AG09309 (cell line): ENCODE measurements at regions not wholly inside any gene's neighbourhood (a gene's known extent, or its start where the extent isn't known, plus 50 kb on each side); places are given as distances from the start of the nearest gene placed in this dataset.
A peak's percentile ranks its signal among the peaks of the same experiment; 100 is the strongest.

Experiments used
- DNase-seq: peaks from one replicate; pipeline ENCODE4 v3.0.0-alpha.2; 2010; ENCODE audit warnings: low read depth
- H3K4me3 ChIP-seq: 2 replicates; pipeline ENCODE4 v1.5.1; 2011; ENCODE audit warnings: mild to moderate bottlenecking, low read depth, low read length, moderate library complexity; ENCODE audit not compliant: control insufficient read depth
- TF ChIP-seq, protein P1 (sequence below): IDR thresholded peaks from 2 replicates; pipeline ENCODE4 v1.5.1; 2011; ENCODE audit warnings: mild to moderate bottlenecking, low read depth, low read length, inconsistent platforms; ENCODE audit not compliant: insufficient read depth, control insufficient read depth; ENCODE audit errors: missing control alignments

DNA sequence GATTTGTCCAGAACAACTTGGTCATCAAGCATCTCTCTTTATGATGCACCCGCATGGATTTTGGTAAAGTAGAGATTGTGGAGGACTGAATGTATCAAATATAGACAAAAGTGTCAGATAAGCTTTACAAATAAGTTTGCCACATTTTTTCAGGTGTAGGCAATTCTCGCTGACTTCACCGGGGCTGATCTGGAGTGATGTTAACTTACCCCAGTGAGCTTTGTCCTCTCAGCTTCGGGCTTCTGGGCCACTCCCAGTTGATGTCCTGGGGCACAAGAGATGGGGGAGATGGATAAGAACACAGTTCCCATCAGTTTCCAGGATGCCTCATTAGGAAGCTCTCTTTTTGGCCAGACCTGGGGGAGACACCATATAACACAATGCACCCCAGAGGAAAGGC lies 117.7 kb downstream of the ETS2 start:
- DNase-seq: no peak
- H3K4me3 ChIP-seq: no peak overlapping the region

DNA sequence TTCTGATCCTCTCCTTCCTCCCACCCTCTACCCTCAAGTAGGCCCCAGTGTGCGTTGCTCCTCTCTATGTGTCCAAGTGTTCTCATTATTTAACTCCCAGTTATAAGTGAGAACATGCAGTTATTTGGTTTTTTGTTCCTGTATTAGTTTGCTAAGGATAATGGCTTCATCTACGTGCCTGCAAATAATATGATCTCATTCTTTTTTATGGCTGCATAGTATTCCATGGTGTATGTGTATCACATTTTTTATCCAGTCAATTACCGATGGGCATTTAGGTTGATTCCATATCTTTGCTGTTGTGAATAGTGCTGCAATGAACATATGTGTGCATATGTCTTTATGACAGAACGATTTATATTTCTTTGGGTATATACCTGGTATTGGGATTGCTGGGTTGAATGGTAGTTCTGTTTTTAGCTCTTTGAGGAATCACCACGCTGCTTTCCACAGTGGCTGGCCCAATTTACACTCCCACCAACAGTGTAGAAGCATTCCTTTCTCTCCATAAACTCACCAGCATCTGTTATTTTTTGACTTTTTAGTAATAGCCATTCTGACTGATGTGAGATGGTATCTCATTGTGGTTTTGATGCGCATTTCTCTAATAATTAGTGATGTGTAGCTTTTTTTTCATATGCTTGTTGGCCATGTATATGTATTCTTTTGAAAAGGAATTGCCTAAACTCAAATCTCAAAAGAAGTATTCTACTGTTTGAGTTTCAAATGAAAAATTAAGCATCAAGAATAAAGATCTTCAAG lies 116.9 kb downstream of the ETS2 start:
- H3K4me3 ChIP-seq: no peak overlapping the region
- no peak for DNase-seq
- TF ChIP-seq, protein P1, sequence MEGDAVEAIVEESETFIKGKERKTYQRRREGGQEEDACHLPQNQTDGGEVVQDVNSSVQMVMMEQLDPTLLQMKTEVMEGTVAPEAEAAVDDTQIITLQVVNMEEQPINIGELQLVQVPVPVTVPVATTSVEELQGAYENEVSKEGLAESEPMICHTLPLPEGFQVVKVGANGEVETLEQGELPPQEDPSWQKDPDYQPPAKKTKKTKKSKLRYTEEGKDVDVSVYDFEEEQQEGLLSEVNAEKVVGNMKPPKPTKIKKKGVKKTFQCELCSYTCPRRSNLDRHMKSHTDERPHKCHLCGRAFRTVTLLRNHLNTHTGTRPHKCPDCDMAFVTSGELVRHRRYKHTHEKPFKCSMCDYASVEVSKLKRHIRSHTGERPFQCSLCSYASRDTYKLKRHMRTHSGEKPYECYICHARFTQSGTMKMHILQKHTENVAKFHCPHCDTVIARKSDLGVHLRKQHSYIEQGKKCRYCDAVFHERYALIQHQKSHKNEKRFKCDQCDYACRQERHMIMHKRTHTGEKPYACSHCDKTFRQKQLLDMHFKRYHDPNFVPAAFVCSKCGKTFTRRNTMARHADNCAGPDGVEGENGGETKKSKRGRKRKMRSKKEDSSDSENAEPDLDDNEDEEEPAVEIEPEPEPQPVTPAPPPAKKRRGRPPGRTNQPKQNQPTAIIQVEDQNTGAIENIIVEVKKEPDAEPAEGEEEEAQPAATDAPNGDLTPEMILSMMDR: no peak

More for the DNA sequence above, 117.7 kb downstream of the ETS2 start:
- TF ChIP-seq, protein P1: no peak

- H3K4me3 ChIP-seq: no peak overlapping the region
- DNase-seq: no peak
- TF ChIP-seq, protein P1: no peak
Measured at GRCh38 chr21:38921511-38922251, 116.0 kb downstream of the ETS2 start.

GRCh38 chr21:38920631-38921398 lies 115.1 kb downstream of the ETS2 start:
- peak; percentile 50 for DNase-seq
- H3K4me3 ChIP-seq: no peak overlapping the region
- TF ChIP-seq, protein P1: no peak

DNA sequence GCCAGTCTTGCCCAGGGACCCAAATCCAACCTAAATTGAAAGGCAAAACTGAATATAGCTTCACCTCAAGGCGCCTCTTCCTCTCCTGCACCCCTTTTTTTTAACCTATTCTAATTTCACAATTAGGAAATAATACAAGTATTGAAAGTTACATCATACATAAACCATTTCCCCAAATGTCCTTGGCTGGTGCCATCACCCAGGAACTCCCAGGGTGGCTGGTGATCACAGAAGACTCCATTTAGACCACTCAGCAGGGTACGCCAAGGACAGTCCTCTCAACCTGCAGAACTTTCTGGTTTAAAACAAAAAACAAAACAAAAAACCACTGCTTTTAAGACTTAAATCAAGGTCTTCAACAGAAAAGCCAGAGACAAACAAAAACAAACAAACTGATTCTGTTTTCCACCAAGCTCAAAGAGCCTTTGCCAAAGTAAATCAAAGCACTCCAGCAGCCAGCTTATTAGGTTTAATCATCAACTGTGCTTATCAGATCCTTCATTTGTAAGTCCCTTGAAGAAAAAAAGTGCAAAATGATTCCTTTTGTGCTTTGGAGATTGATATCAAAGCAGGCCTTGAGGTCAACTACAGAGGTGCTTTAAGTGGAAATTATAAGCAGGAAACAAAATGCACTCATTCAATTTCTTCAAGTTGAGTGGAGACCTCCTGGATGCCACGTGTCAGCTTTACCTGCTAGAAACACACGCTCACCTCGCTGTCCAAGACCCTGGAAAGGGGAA lies 113.0 kb downstream of the ETS2 start:
- DNase-seq: no peak
- TF ChIP-seq, protein P1: no peak
- H3K4me3 ChIP-seq: no peak overlapping the region
